Lower leg skin (tissue), 4 donors: ENCODE measurements at regions not wholly inside any gene's neighbourhood (a gene's known extent, or its start where the extent isn't known, plus 50 kb on each side); places are given as distances from the start of the nearest gene placed in this dataset.

Experiments
- DNase-seq, 2 donors: peaks; one replicate each; pipeline ENCODE4 v3.0.0-alpha.2; 2019; ENCODE audit warnings: low spot score in 2 of 2
- H3K4me3 ChIP-seq: fragments of 200-600 bp; sonication (generic); 2 replicates; pipeline ENCODE4 v1.5.1; 2017; ENCODE audit warnings: mild to moderate bottlenecking, low read depth; ENCODE audit not compliant: poor library complexity, severe bottlenecking
- CTCF ChIP-seq, 3 donors: fragments of 450-650 bp; IDR thresholded peaks; one replicate each; pipeline ENCODE4 v1.5.1; 2016; ENCODE audit warnings: antibody characterized with exemption in 3 of 3, mild to moderate bottlenecking in 3 of 3, moderate library complexity in 2 of 3
- POLR2A ChIP-seq, 2 donors: fragments of 450-650 bp; IDR thresholded peaks; one replicate each; pipeline ENCODE4 v1.6.1; 2016 to 2017; ENCODE audit warnings: antibody characterized with exemption in 2 of 2, mild to moderate bottlenecking in 1 of 2, moderate library complexity in 1 of 2
- WGBS, 2 donors: methylation state at CpG; one replicate each; pipeline ENCODE4 v1.1.5; 2018; 5-methylcytosine and 5-hydroxymethylcytosine counted together
- intact Hi-C: fragments of 100-400 bp; cut with DNase I; formaldehyde crosslinking; loops from one replicate; pipeline ENCODE4 v1.15.0; 2023; ENCODE audit warnings: low total_unique reads

- TF ChIP-seq CTCF (IDR thresholded peaks at IDR 0.05) = no peak
- intact Hi-C loops = no loop called here
- DNase-seq = no peak
- WGBS, 2 donors = 91 to 93% methylated on average over 3 of the region's 3 CpGs
- H3K4me3 ChIP-seq = no peak overlapping the region
These were observed 459.4 kb upstream of the JARID2 start for GRCh38 chr6:14786455-14786854.

- 91% methylated on average over 2 of the region's 2 CpGs for WGBS, 2 donors
- DNase-seq = no peak
- intact Hi-C loops = no loop called here
- TF ChIP-seq POLR2A (IDR thresholded peaks at IDR 0.05) = no peak
- no peak overlapping the region for H3K4me3 ChIP-seq
These were observed 458.6 kb upstream of the JARID2 start for GRCh38 chr6:14787250-14787649.

- H3K4me3 ChIP-seq = no peak overlapping the region
- no peak for TF ChIP-seq POLR2A (IDR thresholded peaks at IDR 0.05)
- TF ChIP-seq CTCF (IDR thresholded peaks at IDR 0.05) = no peak
- 92 to 97% methylated on average over 2 of the region's 2 CpGs for WGBS, 2 donors
- DNase-seq = no peak
- intact Hi-C loops = no loop called here
These were observed 458.2 kb upstream of the JARID2 start for GRCh38 chr6:14787677-14788076.

- no peak for DNase-seq
- intact Hi-C loops = no loop called here
- TF ChIP-seq POLR2A (IDR thresholded peaks at IDR 0.05) (no peak), CTCF (IDR thresholded peaks at IDR 0.05) (no peak)
- no peak overlapping the region for H3K4me3 ChIP-seq
- 81 to 93% methylated on average over 4 of the region's 4 CpGs for WGBS, 2 donors
These were observed 455.9 kb upstream of the JARID2 start for GRCh38 chr6:14789996-14790395.

GRCh38 chr6:14790976-14791375 is 454.9 kb upstream of the JARID2 start:
- intact Hi-C loops = no loop called here
- no peak overlapping the region for H3K4me3 ChIP-seq
- no peak for DNase-seq
- 30 to 37% methylated on average over 1 of the region's 1 CpG for WGBS, 2 donors
- TF ChIP-seq CTCF (IDR thresholded peaks at IDR 0.05) = no peak
- TF ChIP-seq POLR2A (IDR thresholded peaks at IDR 0.05) = no peak

- no peak for DNase-seq
These were observed 454.3 kb upstream of the JARID2 start for GRCh38 chr6:14791526-14791925.

More at GRCh38 chr6:14791526-14791925, 454.3 kb upstream of the JARID2 start:
- TF ChIP-seq POLR2A (IDR thresholded peaks at IDR 0.05) = no peak
- TF ChIP-seq CTCF (IDR thresholded peaks at IDR 0.05) = no peak
- H3K4me3 ChIP-seq = no peak overlapping the region
- 80 to 82% methylated on average over 2 of the region's 2 CpGs for WGBS, 2 donors
- intact Hi-C loops = no loop called here
